Transverse colon (tissue), 4 donors: ENCODE measurements at regions not wholly inside any gene's neighbourhood (a gene's known extent, or its start where the extent isn't known, plus 50 kb on each side); places are given as distances from the start of the nearest gene placed in this dataset.

Source experiments
- DNase-seq: peaks from one replicate; pipeline ENCODE4 v3.0.0-alpha.2; 2019
- H3K27ac ChIP-seq, 4 donors: fragments of 200-600 bp; sonication (generic); 2 replicates each; pipeline ENCODE4 v1.5.1; 2016 to 2018; ENCODE audit warnings: inconsistent platforms in 4 of 4
- H3K27me3 ChIP-seq: fragments of 200-600 bp; sonication (generic); 2 replicates; pipeline ENCODE4 v1.5.1; 2017; ENCODE audit warnings: inconsistent platforms
- H3K36me3 ChIP-seq, 4 donors: fragments of 200-600 bp; sonication (generic); 2 replicates each; pipeline ENCODE4 v1.5.1; 2017 to 2019; ENCODE audit warnings: inconsistent platforms in 4 of 4
- H3K4me1 ChIP-seq, 4 donors: fragments of 200-600 bp; sonication (generic); 2 replicates each; pipeline ENCODE4 v1.5.1; 2017 to 2020; ENCODE audit warnings: inconsistent platforms in 4 of 4
- H3K4me3 ChIP-seq, 4 donors: fragments of 200-600 bp; sonication (generic); 1 replicate in 1 of 4; 2 replicates in 3 of 4; pipeline versions ENCODE4 v1.5.1 to v1.6.1; 2017 to 2019; ENCODE audit warnings: inconsistent platforms in 4 of 4
- H3K9me3 ChIP-seq, 2 donors: fragments of 200-600 bp; sonication (generic); 2 replicates each; pipeline ENCODE4 v1.5.1; 2017 to 2019; ENCODE audit warnings: inconsistent platforms in 2 of 2
- EP300 ChIP-seq: sonication (generic); formaldehyde crosslinking; IDR thresholded peaks from one replicate; pipeline ENCODE4 v1.6.1; 2017; ENCODE audit warnings: antibody characterized with exemption, low read depth
- POLR2A ChIP-seq: fragments of 450-650 bp; IDR thresholded peaks from one replicate; pipeline ENCODE4 v1.6.1; 2016; ENCODE audit warnings: antibody characterized with exemption, mild to moderate bottlenecking, moderate library complexity
- POLR2AphosphoS5 ChIP-seq, 3 donors: sonication (generic); formaldehyde crosslinking; IDR thresholded peaks; one replicate each; pipeline ENCODE4 v1.6.1; 2016; ENCODE audit warnings: antibody characterized with exemption in 3 of 3
- WGBS, 2 donors: methylation state at CpG; one replicate each; pipeline ENCODE4 v1.1.5; 2018; ENCODE audit warnings: low coverage in 1 of 2; 5-methylcytosine and 5-hydroxymethylcytosine counted together
- in situ Hi-C, 4 donors: fragments of 200-750 bp; cut with MboI; loops; one replicate each; pipeline versions ENCODE4 v1.15.0 to v1.15.1; 2017; ENCODE audit warnings: low sequenced_read_pairs in 3 of 4, low pct_ligation_motif_present in 1 of 4, low pct_unique_long_range_greater_than_20kb in 1 of 4
- intact Hi-C: fragments of 100-400 bp; cut with DNase I; formaldehyde crosslinking; loops from one replicate; pipeline ENCODE4 v1.15.1; 2023; ENCODE audit warnings: low total_unique reads
- TF ChIP-seq, protein P1 (sequence below), 5 experiments: fragments of 200-600 bp in 3 of 5; fragments of 450-650 bp in 2 of 5; sonication (generic) in 3 of 5; IDR thresholded peaks; 1 replicate in 2 of 5; 2 replicates in 3 of 5; pipeline ENCODE4 v1.5.1; 2016 to 2017; ENCODE audit warnings: antibody characterized with exemption in 5 of 5, inconsistent platforms in 3 of 5, mild to moderate bottlenecking in 2 of 5, moderate library complexity in 1 of 5

DNA sequence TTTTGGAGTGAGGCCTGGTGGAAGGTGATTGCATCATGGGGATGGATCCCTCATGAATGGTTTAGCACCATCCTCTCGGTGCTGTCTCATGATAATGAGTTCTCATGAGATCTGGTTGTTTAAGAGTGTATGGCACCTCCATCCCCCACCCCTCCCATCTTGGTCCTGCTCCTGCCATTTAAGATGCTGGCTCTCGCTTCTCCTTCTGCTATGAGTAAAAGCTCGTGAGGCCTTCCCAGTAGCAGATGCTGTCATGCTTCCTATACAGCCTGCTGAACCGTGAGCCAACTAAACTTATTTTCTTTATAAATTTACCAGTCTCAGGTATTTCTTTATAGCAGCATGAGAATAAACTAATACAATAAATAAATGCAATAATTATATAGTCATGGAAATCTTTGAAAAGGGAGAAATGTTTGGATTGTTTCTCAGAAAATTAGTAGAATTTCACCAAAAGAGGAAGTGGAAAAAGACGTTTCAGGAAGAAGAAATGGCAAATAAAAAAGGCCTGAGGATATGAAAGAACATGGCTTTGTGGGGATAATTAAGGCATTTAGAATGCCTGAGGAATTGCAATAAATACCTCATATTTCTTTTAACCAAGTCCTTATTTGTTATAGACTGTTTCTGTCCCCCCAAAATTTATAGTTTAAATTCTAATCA, 451.2 kb upstream of the ADGRL4 start:
- 62 to 72% methylated on average over 3 to 5 of the region's 5 CpGs for WGBS, 2 donors
- no peaks in the 10 kb centered on the region for H3K36me3 ChIP-seq
- H3K27ac ChIP-seq: no peak overlapping the region
- TF ChIP-seq, protein P1, sequence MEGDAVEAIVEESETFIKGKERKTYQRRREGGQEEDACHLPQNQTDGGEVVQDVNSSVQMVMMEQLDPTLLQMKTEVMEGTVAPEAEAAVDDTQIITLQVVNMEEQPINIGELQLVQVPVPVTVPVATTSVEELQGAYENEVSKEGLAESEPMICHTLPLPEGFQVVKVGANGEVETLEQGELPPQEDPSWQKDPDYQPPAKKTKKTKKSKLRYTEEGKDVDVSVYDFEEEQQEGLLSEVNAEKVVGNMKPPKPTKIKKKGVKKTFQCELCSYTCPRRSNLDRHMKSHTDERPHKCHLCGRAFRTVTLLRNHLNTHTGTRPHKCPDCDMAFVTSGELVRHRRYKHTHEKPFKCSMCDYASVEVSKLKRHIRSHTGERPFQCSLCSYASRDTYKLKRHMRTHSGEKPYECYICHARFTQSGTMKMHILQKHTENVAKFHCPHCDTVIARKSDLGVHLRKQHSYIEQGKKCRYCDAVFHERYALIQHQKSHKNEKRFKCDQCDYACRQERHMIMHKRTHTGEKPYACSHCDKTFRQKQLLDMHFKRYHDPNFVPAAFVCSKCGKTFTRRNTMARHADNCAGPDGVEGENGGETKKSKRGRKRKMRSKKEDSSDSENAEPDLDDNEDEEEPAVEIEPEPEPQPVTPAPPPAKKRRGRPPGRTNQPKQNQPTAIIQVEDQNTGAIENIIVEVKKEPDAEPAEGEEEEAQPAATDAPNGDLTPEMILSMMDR (IDR thresholded peaks at IDR 0.05): no peak
- TF ChIP-seq POLR2A (no peak), POLR2AphosphoS5 (IDR thresholded peaks at IDR 0.05) (no peak), EP300 (no peak)
- no peaks in the 10 kb centered on the region for H3K27me3 ChIP-seq
- H3K4me1 ChIP-seq: no peaks in the 10 kb centered on the region
- no peaks in the 10 kb centered on the region for H3K9me3 ChIP-seq
- intact Hi-C loops (no loop called here), in situ Hi-C loops (no loop called here)
- H3K4me3 ChIP-seq: no peak overlapping the region
- no peak for DNase-seq

DNA sequence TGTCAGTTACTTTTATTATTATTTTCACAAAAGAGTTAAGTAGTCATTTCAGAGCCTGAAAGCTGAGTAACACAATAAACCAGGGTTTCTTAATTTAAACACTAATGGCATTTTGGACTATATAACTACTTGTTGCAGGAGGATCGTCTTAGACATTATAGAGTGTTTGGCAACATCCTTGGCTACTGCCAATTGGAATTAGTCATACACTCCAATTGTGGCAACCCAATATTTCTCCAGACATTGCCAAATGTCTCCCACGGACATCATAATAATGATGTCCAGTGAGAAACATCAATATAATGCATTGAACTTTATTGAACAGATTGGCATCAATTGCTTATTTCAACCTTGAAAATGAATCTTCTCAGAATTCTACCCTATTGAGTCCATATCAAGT, 441.9 kb upstream of the ADGRL4 start:
- TF ChIP-seq POLR2A (no peak), POLR2AphosphoS5 (IDR thresholded peaks at IDR 0.05) (no peak), EP300 (no peak)
- TF ChIP-seq, protein P1 (IDR thresholded peaks at IDR 0.05): no peak
- in situ Hi-C loops: no loop called here

DNA sequence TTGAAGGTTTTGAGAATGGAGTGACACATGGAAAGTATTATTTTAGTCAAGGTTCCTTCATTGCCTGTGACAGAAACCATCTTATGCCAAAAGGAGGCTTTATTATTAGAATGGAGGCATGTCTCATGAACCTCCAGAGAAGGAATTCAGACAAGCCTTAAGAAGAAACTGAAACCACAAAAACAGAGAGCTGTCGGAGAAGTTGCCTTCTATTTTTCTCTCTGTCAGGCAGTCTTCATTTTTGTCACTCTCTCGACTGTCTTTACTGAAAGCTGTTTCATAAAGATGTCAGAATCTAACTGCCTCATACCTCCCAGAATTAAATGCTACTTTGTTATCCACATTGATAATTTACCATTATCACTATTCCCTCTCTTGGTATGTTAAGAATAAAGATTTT, 434.7 kb upstream of the ADGRL4 start:
- DNase-seq: no peak
- intact Hi-C loops (no loop called here), in situ Hi-C loops (no loop called here)
- Histone ChIP-seq H3K4me3 (no peak overlapping the region), H3K27me3 (no peaks in the 10 kb centered on the region), H3K27ac (no peak overlapping the region), H3K4me1 (no peaks in the 10 kb centered on the region), H3K36me3 (no peaks in the 10 kb centered on the region), H3K9me3 (no peaks in the 10 kb centered on the region)
- TF ChIP-seq POLR2A (no peak), EP300 (no peak), POLR2AphosphoS5 (IDR thresholded peaks at IDR 0.05) (no peak)
- TF ChIP-seq, protein P1 (IDR thresholded peaks at IDR 0.05): no peak
- 63 to 81% methylated on average over 2 of the region's 2 CpGs for whole genome bisulfite sequencing, 2 donors

More for the DNA sequence above, 441.9 kb upstream of the ADGRL4 start:
- intact Hi-C loops: no loop called here
- no peak for DNase-seq
- no peaks in the 10 kb centered on the region for H3K36me3 ChIP-seq
- 67 to 72% methylated on average over 2 of the region's 2 CpGs for WGBS, 2 donors
- no peaks in the 10 kb centered on the region for H3K4me1 ChIP-seq
- no peak overlapping the region for H3K4me3 ChIP-seq
- H3K27ac ChIP-seq: no peak overlapping the region
- no peaks in the 10 kb centered on the region for H3K9me3 ChIP-seq
- H3K27me3 ChIP-seq: no peaks in the 10 kb centered on the region

DNA sequence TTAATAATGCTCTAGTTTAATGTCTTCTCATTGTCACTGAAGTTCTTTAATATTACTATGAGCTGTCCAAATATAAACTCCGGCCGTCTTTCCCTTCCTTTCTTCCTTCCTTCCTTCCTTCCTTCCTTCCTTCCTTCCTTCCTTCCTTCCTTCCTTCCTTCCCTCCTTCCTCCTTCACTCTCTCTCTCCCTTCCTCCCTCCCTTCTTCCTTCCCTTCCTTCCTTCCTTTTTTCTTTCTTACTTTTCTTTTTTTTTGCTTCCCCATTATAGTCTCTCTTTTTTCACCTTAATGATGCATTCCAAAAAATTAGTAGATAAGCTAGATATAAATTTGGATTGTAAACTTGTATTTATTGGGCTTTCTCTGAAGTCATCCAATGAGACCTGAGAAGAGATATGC, 431.0 kb upstream of the ADGRL4 start:
- Histone ChIP-seq H3K27me3 (no peaks in the 10 kb centered on the region), H3K27ac (no peak overlapping the region), H3K9me3 (no peaks in the 10 kb centered on the region), H3K36me3 (no peaks in the 10 kb centered on the region), H3K4me3 (no peak overlapping the region), H3K4me1 (no peaks in the 10 kb centered on the region)
- DNase-seq: no peak
- in situ Hi-C loops: no loop called here
- TF ChIP-seq EP300 (no peak), POLR2A (no peak), POLR2AphosphoS5 (IDR thresholded peaks at IDR 0.05) (no peak)
- TF ChIP-seq, protein P1 (IDR thresholded peaks at IDR 0.05): no peak
- intact Hi-C loops: no loop called here
- WGBS, 2 donors: 72 to 81% methylated on average over 2 of the region's 2 CpGs
